ENCODE measurements at regions not wholly inside any gene's neighbourhood (a gene's known extent, or its start where the extent isn't known, plus 50 kb on each side); places are given as distances from the start of the nearest gene placed in this dataset.

GRCh38 chr5:6146271-6146670 is 232.1 kb downstream of the MED10 start:
- DNase-seq (ENCODE audit: low spot score), result no peak
- TF ChIP-seq CTCF (IDR thresholded peaks at IDR 0.05; ENCODE audit: extremely low read depth, missing control alignments), result no peak

GRCh38 chr5:6145616-6146237 is 232.6 kb downstream of the MED10 start:
- DNase-seq (ENCODE audit: low spot score), result no peak
- TF ChIP-seq CTCF (IDR thresholded peaks at IDR 0.05; ENCODE audit: extremely low read depth, missing control alignments), result no peak

DNA sequence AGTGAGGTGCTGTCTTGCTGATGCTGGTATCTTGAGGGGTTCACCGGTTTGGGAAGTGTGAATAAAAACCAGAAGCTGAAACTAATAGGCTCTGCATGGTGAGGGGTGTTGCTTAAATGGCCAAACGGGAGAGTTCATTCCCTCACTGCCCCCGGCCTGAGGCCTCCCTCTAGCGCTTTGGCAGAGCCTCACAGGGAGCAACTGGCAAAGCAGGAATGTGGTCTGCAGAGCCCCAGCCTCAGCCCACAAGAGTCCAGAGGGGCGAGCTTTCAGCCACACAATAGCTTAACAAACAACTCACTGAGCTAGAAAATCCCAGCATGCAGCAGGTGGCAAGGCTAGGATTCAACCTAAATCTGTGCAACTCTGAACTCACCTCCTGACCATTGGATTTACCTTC is 234.8 kb downstream of the MED10 start:
- DNase-seq (ENCODE audit: low spot score), result no peak
- TF ChIP-seq CTCF (IDR thresholded peaks at IDR 0.05; ENCODE audit: extremely low read depth, missing control alignments), result no peak

GRCh38 chr5:6142353-6142752 is 236.0 kb downstream of the MED10 start:
- no peak for DNase-seq (ENCODE audit: low spot score)
- TF ChIP-seq CTCF (IDR thresholded peaks at IDR 0.05; ENCODE audit: extremely low read depth, missing control alignments), result no peak

DNA sequence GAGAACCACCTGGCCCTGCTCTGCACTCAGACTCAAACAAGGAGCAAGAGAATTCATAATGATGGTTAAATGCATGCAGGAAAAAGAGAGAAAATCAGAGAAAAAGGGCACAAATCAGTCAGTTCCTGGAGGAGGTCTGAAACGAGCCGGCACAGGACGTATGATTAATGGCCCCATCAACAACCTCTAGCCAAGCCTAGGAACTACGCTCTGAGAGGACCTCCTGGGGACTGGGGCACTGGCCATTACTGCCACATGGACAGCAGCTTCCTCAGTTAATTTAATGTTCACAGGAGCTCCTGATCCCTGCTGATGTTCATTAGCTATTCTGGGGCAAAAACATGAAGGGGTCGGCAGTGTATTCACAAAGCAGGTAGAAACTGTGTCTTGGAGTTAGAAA is 238.1 kb downstream of the MED10 start:
- no peak for TF ChIP-seq CTCF (IDR thresholded peaks at IDR 0.05; ENCODE audit: extremely low read depth, missing control alignments)
- DNase-seq (ENCODE audit: low spot score), result no peak

GRCh38 chr5:6135977-6136376 is 242.4 kb downstream of the MED10 start:
- DNase-seq (ENCODE audit: low spot score), result no peak
- no peak for TF ChIP-seq CTCF (IDR thresholded peaks at IDR 0.05; ENCODE audit: extremely low read depth, missing control alignments)

DNA sequence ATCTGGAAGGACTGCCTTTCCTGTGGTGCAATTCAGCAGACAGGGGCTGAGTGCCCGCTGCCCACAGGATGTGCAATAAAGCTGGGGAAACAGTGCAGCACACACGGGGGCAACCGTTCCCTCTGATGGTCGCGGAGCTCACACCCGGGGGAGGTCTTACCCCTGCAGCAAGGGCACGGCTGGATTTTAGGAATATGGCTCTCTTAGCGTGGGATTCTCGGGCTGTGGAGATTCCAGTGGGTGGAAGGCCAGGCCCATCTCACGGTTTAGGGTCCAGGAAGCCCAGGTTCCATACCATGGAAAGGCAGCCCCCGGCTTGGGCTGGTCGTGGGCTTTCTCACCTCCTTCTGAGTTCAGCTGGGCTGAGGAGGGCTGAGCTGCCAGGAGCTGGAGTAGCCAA is 244.1 kb downstream of the MED10 start:
- DNase-seq (ENCODE audit: low spot score), result no peak
- TF ChIP-seq CTCF (IDR thresholded peaks at IDR 0.05; ENCODE audit: extremely low read depth, missing control alignments), result no peak
